Activated T-cell treated with anti-CD3 and anti-CD28 coated beads for 24 hours (primary cell): ENCODE measurements at regions not wholly inside any gene's neighbourhood (a gene's known extent, or its start where the extent isn't known, plus 50 kb on each side); places are given as distances from the start of the nearest gene placed in this dataset.
A peak's percentile ranks its signal among the peaks of the same experiment; 100 is the strongest.

Experiments used
- DNase-seq: peaks from one replicate; pipeline ENCODE4 v3.0.0-alpha.2; 2020; ENCODE audit warnings: low read depth

DNA sequence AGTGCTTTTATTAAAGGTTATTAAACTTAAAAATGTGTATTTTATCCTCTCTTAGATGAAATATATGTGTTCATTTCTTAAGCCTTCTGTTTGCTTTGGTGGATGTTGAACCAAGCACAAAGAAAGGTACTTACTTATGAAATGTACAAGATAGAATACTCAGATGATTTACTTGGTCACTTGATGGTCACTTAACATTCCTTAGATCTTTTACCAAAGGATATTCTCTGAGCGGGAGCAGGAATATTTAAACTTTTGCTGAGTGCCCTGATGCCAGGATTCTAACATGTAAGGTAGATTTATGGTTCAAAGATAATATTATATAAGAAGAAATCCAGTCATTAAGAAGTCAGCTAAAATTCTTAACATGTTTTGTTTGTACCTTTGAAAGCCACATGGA lies 193.5 kb upstream of the ZEB2 start:
- DNase-seq: no peak

DNA sequence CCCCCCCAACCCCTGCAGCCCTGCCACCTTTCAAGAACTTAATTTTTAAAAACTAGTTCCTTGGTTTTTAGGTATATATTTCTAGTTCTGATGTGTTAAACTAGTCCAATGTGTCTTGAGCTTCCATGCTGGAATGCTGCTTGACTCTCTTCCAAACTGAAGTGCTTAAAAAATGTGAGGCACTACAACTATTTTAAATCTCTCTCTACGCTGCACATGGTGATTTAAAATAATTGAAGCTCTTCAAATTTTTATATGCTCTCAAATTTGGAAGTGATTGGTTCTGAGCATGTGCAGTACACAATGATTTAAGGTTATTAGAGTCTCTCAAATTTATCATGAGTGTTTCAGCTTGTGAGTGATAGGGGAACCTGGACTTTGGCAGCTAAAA lies 192.6 kb upstream of the ZEB2 start:
- DNase-seq: no peak

DNA sequence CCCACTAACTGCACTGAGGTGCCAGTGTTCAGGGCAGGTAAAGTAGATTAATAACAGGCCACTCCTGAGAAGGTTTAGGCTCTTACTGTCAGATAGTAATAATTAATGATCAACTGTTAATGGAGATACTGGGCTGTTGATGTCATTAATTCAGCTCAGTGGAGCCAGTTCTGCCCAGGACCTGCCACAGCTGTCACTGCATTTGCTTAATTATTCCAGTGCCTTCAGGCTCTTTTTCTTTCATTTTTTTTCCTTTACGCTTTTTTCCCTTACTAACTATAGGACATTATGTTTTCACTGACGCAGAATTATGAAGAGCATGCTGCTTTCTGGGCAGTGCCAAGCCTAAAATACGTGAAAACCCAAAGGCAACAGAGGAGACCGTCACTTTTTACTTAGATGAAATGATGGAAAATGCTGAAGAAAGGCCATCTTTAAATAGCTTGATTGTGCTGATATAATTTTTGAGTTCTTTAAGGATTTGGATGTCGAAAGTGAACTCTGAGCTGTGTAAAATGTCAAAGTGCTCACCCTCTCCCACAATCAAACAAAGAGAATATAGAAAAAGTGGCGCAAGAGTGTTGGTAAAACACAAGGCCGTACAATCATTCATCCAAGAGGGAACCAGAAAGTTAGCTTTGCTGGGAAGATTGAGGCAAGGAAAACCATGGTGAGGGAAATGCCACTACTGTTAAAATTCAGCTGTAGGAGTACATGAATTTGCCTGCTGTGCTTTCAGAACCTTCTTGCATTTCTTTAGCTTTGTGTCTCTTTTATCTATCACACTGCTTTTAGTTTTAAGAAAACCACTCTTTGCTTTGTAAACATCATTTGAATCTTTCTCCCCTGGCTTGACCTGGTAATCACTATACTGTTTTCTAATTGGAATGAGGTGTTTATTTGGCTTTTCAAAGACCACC lies 192.0 kb upstream of the ZEB2 start:
- DNase-seq: no peak

DNA sequence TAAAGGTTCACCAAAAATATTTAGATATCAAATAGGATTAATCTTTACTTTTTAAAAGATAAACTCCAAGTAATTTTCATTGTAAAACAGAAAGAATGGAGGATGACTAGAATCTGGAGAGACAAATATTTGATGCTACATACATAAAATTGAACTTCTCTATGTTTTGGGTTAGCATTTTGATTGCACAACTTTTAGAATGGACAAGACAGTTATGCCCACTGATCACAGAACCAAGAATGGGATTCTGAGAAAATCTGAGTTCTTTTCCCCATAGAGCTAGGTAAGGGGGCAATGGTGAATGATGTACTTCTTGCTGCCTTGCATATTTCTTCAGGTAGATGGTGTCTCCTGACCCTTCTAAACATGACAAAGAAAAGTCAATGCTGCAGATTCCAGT lies 191.2 kb upstream of the ZEB2 start:
- no peak for DNase-seq

DNA sequence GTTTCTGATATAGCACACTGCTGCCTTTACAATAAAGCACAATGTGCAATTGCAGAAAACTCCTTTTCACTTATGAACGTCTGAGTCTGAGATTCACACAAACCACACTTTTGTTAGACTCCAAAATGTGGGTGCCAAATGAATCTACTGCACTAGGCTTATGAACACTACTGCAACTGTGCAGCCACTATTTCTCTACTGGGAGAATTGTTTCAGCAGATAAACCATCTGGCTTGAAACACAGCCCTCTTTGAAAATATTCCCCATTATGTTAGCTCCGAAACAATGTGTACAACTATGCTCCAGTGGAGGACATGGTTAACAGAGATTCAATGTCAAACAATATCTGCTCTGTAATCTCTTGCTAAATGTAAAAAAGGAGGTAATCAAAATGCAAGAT lies 188.7 kb upstream of the ZEB2 start:
- DNase-seq: no peak

DNA sequence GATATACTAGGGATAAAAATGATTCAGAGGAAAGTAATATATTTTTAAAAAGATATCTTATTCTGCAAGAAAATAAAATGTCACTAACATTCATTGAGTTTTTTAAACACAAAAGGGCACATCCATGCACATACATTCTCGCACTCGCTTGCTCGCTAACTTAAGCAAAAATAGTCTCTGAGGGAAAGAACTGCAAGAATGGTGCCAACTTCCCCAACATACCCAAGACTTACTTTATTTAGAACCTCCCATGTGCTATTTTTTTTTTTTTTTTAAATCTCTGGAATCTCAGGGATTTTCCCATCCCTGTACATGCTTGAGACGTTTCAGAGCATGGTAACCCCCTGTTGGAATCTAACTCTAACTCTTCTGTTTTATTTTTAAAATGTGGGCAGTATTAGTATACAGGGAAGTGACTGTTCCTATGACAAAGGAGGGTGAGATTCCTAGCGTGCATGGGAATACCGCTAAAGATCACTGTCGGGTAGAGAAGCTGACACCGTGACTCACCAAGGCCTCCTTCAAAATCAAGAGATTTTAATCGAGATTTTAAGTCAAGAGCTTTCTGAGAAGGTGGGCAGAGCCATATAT lies 187.9 kb upstream of the ZEB2 start:
- DNase-seq: no peak

DNA sequence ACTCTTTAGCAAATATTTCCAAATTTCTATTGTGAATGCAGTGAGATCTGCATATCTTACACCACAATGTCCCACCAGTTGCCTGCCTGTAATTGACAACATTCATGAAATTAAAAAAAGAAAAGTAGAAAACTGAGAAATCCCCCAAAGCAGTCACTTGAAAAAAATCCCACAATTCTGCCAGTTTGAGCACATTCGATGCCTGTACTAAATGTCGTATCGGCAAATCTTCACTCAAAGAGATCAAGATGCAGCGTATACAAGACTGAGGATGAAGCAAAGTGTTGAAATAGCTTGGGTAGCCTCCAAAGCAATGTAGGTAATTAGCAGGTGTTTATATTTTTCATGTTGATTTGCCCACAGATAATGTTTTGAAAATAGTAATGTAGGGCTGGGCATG lies 186.7 kb upstream of the ZEB2 start:
- no peak for DNase-seq

DNA sequence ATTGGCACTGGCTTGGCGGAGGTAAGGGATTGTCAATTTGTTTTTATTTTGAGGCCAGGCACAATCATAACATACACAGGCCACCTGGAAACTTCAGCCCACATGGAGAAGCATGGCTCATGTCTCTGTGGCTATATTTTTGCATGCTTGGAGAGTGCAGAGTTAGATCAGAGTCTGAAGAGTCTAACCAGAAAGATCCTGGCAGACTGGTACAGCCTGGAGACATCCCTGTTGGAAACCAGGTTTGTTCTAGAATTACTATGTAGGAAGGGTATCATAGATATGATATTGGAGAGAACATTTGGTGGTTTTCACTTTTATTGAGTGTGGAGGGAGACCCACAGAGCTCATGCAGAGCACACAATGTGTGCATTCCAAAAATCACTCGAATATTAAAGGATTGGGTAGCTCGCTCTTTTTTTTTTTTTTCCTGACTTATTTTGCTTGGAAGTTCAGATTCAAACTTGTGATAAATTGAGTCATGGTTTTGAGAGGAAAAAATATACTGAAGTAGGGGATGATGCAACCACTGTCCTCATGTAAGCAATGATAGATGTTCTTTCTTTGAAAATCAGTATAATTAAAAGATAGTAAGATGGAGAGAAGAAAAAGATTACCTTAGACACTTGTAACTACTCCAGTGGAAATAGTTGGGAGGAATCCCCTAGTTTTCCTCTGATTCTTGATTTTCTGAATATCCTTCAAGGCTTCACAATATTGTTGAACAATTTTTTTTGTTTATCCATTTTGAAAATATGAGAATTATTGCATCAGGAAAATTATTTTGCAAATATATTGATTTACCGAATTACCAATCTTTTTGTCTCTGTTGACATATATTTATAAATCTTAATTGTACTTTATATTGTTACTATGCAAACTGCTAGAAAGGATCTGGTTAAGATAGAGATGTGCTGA lies 185.7 kb upstream of the ZEB2 start:
- no peak for DNase-seq

DNA sequence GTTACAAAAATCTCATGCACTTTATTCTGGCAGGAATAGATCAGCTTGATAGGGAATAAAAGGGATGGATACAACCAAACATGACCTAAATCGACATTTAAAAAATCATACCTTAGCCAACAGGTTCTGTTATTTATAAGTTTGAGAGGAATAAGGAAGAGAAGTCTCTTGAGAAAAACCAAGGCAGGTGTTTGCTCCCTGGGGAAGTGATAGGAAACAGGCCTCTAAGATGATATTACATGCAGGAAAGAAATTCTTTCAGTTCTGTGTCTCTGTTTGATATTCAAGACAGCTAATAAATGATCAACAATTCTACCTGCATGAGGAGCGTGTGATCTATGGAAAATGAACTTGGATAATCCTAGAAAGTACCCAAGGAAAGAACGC lies 184.8 kb upstream of the ZEB2 start:
- no peak for DNase-seq

DNA sequence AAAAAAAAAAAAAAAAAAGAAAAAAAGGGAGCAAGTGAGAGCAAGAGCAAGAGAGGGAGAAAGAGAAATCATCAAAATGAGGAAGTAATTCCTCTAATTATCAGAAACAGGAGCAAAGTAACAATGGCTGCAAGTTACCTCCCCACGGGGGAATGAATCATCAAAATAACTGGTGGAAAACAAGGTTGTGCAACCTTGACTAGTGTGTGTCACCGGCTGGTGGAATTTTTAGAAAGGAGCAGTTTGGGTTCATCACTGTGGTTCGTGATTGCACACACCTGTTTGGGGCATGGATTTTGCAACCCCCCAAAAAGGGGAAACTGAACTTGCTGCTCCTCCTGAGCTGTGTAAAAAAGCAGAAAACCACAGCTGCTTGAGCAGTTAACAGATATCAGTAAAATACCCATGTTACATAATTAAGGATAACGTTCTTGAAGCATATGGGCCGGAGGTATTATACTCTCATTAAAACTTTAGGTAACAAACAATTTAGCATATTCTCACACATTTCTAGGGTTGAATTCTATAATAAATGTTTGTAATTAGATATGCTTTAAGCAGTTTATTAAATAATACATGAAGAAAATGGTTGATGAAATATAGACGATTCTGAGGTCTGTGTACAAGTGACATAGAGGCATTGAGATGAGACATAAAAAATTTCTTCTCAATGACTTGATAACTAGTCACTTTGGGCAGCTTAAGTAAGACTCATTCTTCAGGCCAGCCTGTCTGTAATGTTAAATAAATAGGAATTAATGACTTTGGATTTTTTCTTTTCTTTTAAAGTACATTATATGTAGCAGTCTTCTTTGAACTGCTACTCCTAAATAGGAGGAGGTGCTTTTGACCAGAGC lies 184.2 kb upstream of the ZEB2 start:
- peak; percentile 4 for DNase-seq

DNA sequence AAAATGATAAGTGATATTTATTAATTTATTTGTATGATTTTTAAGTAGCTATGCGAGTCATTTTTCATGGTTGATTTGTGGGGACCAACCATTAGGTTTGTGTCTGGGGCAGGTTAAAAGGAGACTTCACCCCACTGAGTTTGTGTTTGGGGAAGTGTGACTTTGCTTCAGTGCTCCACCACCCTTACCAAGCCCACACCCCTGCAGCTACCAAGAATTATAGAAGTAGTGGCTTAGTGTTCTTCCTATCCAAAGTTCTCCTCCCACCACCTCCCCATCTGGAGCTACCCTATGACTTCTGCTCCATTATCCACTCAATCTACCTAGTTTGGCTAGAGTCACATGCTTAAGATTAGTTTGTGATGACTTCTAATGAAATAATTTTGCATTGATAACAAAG lies 182.1 kb upstream of the ZEB2 start:
- DNase-seq: no peak

DNA sequence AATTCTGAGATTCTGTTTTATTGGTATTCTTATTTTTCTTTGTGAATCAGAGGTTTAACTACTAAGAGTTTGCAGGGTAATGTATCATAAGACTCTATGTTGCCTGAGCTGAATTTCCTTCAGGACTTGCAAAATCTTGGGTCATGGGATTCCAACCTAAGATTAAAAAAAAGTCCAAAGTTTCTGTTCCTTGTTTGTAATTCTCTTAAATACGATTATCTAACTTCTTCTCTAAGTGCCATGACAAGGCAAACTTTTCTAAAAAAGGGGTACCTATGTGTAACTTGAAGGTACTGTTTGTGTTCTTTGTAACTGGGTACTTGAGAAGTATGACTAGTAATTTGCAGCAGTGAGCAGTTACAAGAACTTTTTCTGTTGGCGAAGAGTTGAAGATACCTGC lies 181.3 kb upstream of the ZEB2 start:
- DNase-seq: no peak

DNA sequence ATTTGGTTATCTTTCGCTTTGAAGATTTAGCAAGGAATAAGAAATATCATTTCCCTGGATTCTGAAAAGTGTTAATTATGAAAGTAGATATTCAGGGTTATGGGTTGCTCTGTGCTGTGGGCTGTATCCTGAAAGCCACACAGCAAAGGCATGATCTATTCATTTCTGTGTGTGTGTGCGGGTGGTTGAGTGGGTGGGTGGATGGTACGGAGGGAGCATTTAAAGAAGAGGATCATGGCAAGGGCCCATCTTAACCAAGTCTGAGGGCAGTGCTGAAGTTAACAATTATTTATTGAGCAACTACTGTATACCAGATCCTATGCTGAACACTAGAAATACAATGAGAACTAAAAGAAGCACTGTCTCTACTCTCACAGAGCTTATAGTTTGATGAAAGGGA lies 178.2 kb upstream of the ZEB2 start:
- DNase-seq: no peak

DNA sequence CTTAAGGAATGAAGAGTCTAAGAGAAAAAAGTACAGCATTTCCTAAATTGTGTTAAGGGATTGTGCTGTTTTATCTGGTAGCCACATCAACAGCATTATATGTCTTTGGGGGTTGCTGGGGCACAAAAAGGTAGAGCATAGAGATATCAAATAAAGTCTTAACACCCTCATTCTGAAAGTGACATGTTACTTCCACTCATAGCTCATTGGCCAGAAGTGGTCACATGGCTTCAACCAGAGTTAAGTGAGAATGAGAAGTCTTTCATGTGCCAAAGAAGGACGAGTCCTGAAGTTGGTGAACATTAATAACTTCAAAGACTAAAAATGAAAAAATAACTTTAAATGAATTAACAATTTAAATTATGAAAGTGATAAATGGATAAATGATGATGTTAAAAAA lies 175.7 kb upstream of the ZEB2 start:
- DNase-seq: no peak

DNA sequence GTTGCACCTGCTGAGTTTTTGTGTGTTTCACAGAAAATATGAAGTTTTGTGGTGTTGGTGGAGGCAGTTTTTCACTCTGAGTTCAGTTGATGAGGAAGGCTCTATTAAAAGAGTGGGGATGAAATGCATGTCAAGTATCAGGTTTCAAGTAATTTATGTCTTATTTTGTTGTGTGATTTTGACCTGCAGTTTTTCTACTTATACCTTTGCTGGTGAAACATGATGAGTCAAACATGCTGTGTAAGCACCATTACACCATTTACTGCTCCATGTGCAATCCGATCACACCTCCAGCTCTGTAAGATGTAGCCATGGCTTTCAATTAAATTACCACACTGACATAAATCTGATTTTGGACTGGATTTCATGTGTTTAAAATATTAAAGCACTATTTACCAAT lies 174.5 kb upstream of the ZEB2 start:
- no peak for DNase-seq

DNA sequence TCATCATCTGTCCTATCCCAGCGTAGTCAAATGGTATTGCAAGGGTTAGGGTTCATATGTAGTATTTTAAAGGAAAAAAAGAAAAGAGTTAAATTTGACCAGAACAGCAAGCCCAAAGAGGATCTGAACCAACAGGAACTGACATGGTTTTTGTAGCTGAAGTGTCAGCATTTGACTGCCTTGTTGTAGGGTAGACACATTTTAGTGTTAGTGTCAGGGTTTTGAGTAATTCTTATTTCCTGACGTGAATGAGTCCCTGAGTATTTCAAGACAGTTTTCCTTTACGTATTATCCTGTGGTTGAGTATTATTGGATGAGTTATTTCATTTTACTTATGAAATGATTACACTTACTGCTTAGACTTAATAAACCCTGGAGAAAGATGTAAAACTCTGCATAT lies 173.3 kb upstream of the ZEB2 start:
- no peak for DNase-seq

DNA sequence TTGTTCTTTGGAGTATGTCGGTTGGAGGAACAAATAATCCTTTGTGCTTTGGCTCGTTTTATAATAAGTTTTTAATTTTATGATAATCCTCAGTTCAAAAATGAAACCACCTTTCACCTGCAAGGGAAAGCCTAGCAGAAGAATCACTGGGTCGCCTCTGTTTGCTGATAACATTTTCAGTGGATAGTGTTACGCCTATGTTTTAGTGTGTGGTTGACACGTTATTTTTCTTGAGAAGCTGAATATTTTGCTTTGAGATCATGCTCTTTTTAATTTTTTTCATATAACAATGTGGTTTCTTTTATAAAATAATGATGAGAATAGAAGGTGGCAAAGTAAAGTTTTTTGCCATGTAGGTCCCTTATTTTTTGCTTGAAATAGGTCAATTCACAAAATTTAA lies 172.7 kb upstream of the ZEB2 start:
- no peak for DNase-seq

DNA sequence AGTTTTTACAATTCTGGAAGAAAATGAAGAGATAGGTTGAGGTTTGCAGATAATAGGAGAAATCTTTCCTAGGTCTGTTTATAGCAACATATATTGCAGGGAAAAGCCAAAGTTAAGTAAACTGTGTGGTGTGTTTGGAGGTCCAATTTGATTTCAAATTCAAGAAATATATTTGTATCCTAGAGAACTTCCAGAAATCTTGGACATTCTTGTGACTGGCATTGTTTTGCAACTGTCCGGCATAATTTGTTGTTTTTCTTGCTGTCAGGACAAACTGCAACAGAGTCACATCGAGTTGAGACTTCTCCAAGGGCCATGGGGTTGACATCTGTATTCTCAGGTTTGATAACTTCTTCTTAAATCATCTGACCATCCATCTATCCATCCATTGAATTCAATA lies 170.9 kb upstream of the ZEB2 start:
- no peak for DNase-seq

DNA sequence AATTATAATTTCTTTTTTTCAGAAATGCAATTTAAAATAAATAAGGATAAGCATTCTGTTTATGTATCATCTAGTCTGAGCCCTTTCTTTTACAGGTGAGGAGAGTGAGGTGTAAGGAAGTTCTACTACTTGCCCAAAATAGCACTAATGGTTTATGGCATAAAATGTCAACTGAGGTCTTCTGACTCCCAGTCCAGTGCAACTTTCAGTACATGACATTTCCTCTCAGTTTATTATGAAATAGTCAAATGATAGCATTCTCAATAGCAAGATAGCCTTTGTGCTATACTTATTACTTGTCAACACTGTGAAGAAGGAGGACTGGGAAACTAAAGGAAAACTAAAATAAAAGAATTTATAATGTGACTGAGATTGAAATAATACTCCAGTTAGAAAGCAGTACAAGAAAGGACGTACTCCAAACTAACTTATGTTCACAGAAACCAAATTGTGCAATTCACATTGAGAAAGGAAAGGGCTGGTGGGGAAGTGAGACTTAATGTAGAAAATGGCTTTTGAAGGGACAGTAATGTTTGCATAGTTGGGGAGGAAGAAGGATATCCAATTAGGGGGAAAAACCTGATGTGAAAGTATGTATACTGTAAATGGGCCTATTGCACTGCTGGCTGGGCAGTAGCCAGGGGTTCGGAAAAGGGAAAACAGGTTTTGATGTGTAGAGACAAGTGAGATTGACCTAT lies 166.7 kb upstream of the ZEB2 start:
- DNase-seq: no peak

DNA sequence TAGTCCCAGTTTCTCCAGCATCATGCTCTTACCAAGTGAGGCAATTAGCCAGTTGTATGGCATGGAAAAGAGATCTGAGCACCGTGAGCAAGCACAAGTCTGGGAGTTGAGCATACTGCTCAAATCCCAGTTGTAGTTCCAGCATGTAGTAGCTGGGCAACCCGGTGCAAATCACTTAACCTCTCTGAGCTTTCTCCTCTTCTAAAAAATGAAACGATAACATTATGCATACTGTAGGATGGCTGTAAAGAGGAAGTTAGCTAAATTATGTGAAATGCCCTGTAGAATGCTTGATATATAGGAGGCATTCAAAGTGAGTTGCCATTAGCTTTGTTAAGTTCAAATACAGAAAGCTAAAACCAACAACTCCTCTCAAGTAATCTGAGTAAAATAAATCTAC lies 164.0 kb upstream of the ZEB2 start:
- DNase-seq: no peak

DNA sequence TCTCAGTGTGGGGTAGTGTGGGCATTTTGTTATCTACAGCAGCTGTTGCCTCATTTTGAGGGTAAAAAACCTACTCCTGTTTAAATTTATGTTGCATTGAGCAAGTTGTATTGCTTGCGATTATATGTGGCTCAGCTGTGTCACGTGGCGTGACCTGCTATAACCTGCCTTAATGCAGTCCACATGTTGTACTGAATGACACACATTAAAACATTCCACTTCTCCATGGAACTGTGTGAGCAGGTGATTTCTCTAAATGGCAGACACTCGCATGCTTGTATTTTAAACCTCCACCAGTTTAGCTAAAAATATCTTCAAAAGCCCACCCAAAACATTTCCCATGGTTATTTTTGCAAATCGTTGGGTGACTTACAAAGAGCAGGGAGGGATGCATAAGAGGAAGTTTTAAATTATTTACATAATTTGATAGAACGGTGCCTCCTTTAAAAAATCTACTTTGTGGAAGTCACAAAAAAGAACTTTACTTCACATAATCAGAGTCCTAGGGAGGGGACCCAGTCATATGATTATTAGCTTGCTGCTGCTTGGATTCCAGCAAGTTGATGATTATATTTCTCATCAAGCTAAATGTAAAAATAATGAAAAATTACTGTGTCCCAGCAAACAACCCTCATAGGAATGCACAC lies 163.3 kb upstream of the ZEB2 start:
- DNase-seq: no peak
